Stomach (tissue), 8 donors: ENCODE measurements at regions not wholly inside any gene's neighbourhood (a gene's known extent, or its start where the extent isn't known, plus 50 kb on each side); places are given as distances from the start of the nearest gene placed in this dataset.

ENCODE experiments used
- DNase-seq, 2 donors: peaks; one replicate each; pipeline versions ENCODE4 v3.0.0 to v3.0.0-alpha.2; 2013 to 2019
- H3K27ac ChIP-seq, 5 donors: fragments of 200-600 bp in 4 of 5; sonication (generic) in 4 of 5; one replicate each; pipeline ENCODE4 v1.5.1; 2013 to 2019; ENCODE audit warnings: mild to moderate bottlenecking in 1 of 5, moderate library complexity in 1 of 5
- H3K27me3 ChIP-seq, 3 donors: fragments of 200-600 bp; sonication (generic); one replicate each; pipeline ENCODE4 v1.5.1; 2017 to 2019; ENCODE audit warnings: mixed run types in 1 of 3
- H3K36me3 ChIP-seq, 4 donors: fragments of 200-600 bp; sonication (generic); 1 replicate in 3 of 4; 2 replicates in 1 of 4; pipeline ENCODE4 v1.5.1; 2016 to 2019
- H3K4me1 ChIP-seq, 4 donors: fragments of 200-600 bp; sonication (generic); one replicate each; pipeline ENCODE4 v1.5.1; 2016 to 2019
- H3K4me3 ChIP-seq, 4 donors: fragments of 200-600 bp; sonication (generic) in 3 of 4; one replicate each; pipeline ENCODE4 v1.5.1; 2016 to 2019; ENCODE audit warnings: mild to moderate bottlenecking in 1 of 4
- H3K9me3 ChIP-seq, 4 donors: fragments of 200-600 bp; sonication (generic); one replicate each; pipeline ENCODE4 v1.5.1; 2016 to 2019
- EP300 ChIP-seq: sonication (generic); formaldehyde crosslinking; IDR thresholded peaks from one replicate; pipeline ENCODE4 v1.6.1; 2017; ENCODE audit warnings: antibody characterized with exemption
- POLR2A ChIP-seq, 4 donors: fragments of 450-650 bp; IDR thresholded peaks; one replicate each; pipeline ENCODE4 v1.6.1; 2016; ENCODE audit warnings: antibody characterized with exemption in 4 of 4, control low read depth in 2 of 4, mild to moderate bottlenecking in 1 of 4, moderate library complexity in 1 of 4
- POLR2AphosphoS5 ChIP-seq, 3 donors: sonication (generic); formaldehyde crosslinking; IDR thresholded peaks; one replicate each; pipeline ENCODE4 v1.6.1; 2016; ENCODE audit warnings: antibody characterized with exemption in 3 of 3
- WGBS, 5 donors: extraction: QIAGEN DNeasy Blood & Tissue Kit in 3 of 5; methylation state at CpG; one replicate each; pipeline versions ENCODE4 v1.1.5 to v1.1.7; 2013 to 2018; 5-methylcytosine and 5-hydroxymethylcytosine counted together
- intact Hi-C: fragments of 100-400 bp; cut with DNase I; formaldehyde crosslinking; loops from one replicate; pipeline ENCODE4 v1.15.1; 2023; ENCODE audit warnings: low total_unique reads
- TF ChIP-seq, protein P1 (sequence below), 7 experiments: fragments of 450-650 bp in 4 of 7; fragments of 200-600 bp in 3 of 7; sonication (generic) in 3 of 7; IDR thresholded peaks; one replicate each; pipeline ENCODE4 v1.5.1; 2016 to 2019; ENCODE audit warnings: antibody characterized with exemption in 7 of 7, control low read depth in 2 of 7, mild to moderate bottlenecking in 1 of 7
- donor health status: healthy with polysubstance abuse.
- donor health status: Bipolar disorder and iron deficiency.
- donor health status: healthy.

DNA sequence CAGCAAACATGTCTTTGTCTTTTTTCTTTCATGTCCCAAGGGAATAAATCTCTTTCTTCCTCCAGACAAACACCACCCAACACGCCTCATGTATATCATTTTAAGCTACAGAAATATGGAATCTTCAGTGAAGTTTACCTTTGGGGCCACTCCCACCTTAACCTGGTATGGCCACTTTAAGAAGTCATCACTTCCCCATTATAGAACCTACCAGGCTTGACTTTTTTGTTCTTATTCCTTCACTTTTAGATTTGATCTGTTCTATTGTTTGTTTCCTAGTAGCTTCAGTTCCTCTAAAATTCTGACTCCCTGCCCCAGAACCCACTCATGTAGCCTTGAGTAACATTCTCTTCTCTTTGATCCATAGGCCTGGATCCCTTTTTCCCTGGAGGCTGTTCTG lies 226.3 kb downstream of the HLX start:
- DNase-seq = no peak
- H3K9me3 ChIP-seq = no peaks in the 10 kb centered on the region
- intact Hi-C loops = no loop called here
- H3K27ac ChIP-seq = no peak overlapping the region
- 29 to 54% (median 42%) methylated on average over 1 of the region's 1 CpG for WGBS, 5 donors
- H3K4me1 ChIP-seq = peaks cover 0 to 14% (median 0%) of the 10 kb centered on the region in 4 donors
- TF ChIP-seq POLR2A (IDR thresholded peaks at IDR 0.05) (no peak), EP300 (no peak), POLR2AphosphoS5 (IDR thresholded peaks at IDR 0.05) (no peak)
- TF ChIP-seq, protein P1, sequence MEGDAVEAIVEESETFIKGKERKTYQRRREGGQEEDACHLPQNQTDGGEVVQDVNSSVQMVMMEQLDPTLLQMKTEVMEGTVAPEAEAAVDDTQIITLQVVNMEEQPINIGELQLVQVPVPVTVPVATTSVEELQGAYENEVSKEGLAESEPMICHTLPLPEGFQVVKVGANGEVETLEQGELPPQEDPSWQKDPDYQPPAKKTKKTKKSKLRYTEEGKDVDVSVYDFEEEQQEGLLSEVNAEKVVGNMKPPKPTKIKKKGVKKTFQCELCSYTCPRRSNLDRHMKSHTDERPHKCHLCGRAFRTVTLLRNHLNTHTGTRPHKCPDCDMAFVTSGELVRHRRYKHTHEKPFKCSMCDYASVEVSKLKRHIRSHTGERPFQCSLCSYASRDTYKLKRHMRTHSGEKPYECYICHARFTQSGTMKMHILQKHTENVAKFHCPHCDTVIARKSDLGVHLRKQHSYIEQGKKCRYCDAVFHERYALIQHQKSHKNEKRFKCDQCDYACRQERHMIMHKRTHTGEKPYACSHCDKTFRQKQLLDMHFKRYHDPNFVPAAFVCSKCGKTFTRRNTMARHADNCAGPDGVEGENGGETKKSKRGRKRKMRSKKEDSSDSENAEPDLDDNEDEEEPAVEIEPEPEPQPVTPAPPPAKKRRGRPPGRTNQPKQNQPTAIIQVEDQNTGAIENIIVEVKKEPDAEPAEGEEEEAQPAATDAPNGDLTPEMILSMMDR (IDR thresholded peaks at IDR 0.05) = no peak
- no peaks in the 10 kb centered on the region for H3K27me3 ChIP-seq
- H3K36me3 ChIP-seq = no peaks in the 10 kb centered on the region
- no peak overlapping the region for H3K4me3 ChIP-seq

DNA sequence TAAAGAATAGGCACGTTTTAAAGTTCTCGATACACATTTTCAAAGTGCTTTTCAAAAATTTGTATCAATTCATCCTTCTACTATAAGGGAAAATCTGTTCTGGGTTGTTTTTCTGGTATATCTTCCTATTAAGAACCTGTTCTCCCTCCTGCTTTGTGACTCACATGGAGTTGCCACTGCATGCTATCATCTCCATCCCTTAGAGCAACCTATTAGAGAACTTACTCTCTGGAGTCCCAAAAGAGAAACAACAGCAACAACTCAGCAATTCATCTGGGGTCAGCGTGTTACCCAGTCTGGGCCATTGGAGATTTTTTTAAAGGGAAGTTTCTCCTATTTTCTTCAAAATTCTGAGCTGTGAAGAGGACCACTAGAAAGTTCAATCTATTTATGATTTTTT lies 227.4 kb downstream of the HLX start:
- Histone ChIP-seq H3K27ac (no peak overlapping the region), H3K27me3 (no peaks in the 10 kb centered on the region), H3K36me3 (no peaks in the 10 kb centered on the region), H3K4me1 (peaks cover 0 to 6% (median 0%) of the 10 kb centered on the region in 4 donors), H3K9me3 (peaks cover 0 to 3% (median 0%) of the 10 kb centered on the region in 4 donors), H3K4me3 (no peak overlapping the region)
- intact Hi-C loops = no loop called here
- no peak for DNase-seq
- WGBS, 5 donors = 60 to 65% (median 64%) methylated on average over 3 of the region's 3 CpGs
- TF ChIP-seq, protein P1 (IDR thresholded peaks at IDR 0.05) = no peak
- TF ChIP-seq POLR2AphosphoS5 (IDR thresholded peaks at IDR 0.05) = no peak

DNA sequence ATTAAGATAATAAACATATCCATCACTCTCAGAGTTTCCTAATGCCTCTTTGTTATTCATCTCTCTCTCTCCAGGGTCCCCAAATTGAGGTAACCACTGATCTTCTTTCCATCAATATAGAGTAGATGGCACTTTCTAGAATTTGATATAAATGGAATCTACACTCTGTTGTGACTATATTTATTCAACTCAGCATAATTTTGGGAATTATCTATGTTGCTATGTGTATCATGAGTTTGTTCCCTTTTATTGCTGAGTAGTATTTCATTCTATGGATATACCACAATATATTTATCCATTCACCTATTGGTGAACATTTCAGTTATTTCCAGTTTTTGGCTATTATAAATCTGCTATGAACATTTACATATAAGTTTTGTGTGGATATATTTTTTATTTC lies 230.7 kb downstream of the HLX start:
- Histone ChIP-seq H3K4me1 (no peaks in the 10 kb centered on the region), H3K27me3 (no peaks in the 10 kb centered on the region), H3K4me3 (no peak overlapping the region), H3K27ac (no peak overlapping the region), H3K36me3 (no peaks in the 10 kb centered on the region), H3K9me3 (peaks cover 0 to 3% (median 0%) of the 10 kb centered on the region in 4 donors)
- no peak for DNase-seq
- intact Hi-C loops = no loop called here
- TF ChIP-seq, protein P1 (IDR thresholded peaks at IDR 0.05) = no peak
- no peak for TF ChIP-seq POLR2AphosphoS5 (IDR thresholded peaks at IDR 0.05)
- TF ChIP-seq EP300 = no peak
- no peak for TF ChIP-seq POLR2A (IDR thresholded peaks at IDR 0.05)

DNA sequence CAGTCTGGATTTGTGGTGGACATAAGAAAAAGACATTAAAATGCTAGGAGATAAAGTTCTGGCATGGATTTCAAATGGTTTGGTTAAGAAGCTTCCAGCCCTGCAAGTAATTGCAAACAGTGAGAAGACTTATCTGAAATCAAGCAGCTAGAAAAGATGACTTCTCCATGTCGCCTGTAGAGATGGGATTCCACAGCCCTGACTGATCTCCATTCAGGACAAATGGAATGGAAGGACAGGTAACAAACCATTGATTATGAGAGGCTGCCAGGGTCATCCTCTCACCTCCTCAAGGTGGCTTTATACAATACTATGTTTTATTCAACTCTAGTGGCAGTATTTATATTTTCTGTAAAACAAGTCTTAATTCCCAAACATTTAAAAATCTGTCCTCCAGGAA lies 237.9 kb downstream of the HLX start:
- no peak overlapping the region for H3K4me3 ChIP-seq
- H3K27me3 ChIP-seq = no peaks in the 10 kb centered on the region
- no peaks in the 10 kb centered on the region for H3K36me3 ChIP-seq
- TF ChIP-seq, protein P1 (IDR thresholded peaks at IDR 0.05) = no peak
- TF ChIP-seq POLR2AphosphoS5 (IDR thresholded peaks at IDR 0.05) = no peak
- no peak for TF ChIP-seq EP300
- TF ChIP-seq POLR2A (IDR thresholded peaks at IDR 0.05) = no peak
- H3K4me1 ChIP-seq = peaks cover 0 to 16% (median 7%) of the 10 kb centered on the region in 4 donors
- DNase-seq = no peak
- intact Hi-C loops = no loop called here
- no peak overlapping the region for H3K27ac ChIP-seq
- 48 to 86% (median 67%) methylated on average over 1 of the region's 1 CpG for WGBS, 5 donors
- H3K9me3 ChIP-seq = peaks cover 0 to 17% (median 2%) of the 10 kb centered on the region in 4 donors
